KG1 (cell line): ENCODE measurements at regions not wholly inside any gene's neighbourhood (a gene's known extent, or its start where the extent isn't known, plus 50 kb on each side); places are given as distances from the start of the nearest gene placed in this dataset.

Source experiments
- DNase-seq: peaks from one replicate; lab custom pipeline; 2025; lab: John Stamatoyannopoulos, UW

DNA sequence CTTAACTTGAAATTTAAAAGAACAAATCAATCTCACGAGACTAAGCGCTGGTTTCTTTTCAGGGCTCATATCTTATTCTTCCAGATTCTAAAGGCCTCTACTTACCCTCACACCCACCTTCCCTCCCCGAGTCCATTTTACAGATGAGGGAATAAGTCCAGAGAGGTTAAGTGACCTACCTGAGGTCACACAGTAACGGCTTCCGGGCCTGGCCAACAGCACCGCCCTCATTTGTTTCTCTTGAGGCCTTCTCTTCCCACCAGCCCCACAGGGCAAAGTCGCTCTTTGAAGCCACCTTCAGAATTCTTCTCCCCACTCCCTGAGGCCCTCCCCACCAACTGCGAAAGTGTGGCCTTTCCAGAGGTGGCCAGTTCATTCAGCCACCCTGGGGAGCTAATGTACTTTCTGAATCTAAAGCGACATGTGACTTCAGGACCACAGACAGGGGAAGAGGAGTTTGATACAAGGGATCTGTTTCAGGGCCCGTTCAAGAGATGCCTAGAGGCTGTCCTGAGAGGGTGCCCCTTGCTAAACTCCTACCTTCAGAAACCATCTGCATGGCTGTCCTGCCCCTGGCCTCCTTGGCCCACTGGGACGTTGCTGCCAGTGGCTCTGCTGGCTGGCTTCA, 275.3 kb downstream of the HAUS1 start:
- DNase-seq: no peak

DNA sequence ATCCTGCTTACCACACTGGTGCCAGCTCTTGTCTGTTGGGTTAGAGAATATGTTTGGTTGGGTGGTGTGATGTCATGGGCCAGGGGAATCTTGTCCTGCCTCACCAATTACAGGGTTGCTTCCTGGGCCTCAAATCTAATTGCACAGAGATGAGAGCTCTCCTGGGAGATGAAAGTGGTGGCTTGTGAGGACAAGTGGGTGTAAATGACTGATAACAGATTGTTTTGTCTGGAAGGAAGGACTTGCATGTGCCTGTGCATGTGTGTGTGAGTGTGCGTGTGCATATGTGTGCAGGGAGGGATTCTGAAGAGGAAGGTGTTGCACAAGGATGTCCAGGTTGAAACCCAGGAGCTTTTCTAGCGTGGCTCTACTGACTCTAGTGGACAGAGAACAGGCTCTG, 271.9 kb downstream of the LOXHD1 start:
- no peak for DNase-seq

DNA sequence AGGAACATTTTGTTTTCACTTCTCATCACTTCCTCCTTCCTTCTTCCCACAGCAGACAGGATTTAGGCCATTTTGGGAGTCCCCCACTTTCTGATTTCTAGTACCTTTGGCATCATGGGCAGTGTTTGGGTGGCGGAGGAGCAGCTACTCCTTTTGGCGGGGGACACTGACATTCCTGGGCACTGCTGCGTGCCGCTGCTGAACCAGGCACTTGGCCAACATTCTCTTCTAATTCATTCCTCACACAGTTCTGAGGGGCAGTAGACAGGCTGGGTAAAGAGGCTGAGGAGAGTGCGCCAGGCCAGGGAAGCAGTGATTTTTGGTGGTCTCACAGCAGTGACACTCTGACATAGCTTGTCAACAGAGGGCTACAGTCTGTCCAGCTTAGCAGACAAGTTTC, 270.2 kb downstream of the LOXHD1 start:
- DNase-seq: no peak

DNA sequence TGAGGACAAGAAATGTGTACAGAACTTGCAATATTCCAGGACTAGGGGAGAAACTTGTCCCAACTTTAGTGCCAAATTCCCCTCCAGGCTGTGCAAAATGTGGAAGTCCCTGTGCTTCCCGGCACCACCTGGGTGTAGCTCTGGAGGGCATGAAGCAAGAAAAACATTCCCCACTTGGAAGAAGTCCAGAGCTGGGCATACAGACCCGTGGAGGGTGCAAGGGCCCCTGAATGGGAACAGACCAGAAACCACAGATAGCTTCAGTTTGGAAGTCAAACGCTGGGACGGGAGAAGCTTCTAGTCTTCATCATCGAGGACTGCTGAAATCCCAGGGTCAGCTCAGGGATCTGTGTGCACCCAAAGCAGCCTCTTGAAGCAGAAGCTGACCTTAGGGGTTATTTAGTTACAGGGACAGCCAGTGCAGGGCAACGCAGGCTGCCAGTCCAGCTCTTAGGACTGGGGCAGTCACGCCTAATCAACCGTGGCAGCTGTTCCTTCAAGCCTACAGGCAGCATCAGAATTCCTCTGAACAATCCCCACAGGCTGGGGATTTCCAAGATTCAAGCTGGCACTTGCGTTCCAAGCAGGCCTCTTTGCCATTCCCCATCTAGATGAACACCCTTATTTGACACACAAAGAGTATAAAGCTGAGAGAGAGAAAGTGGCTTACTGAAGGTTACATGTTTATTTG, 269.4 kb downstream of the LOXHD1 start:
- DNase-seq: no peak

- DNase-seq: no peak
Measured at GRCh38 chr18:46388286-46388685, 268.7 kb downstream of the LOXHD1 start.

GRCh38 chr18:46392576-46392975, 264.4 kb downstream of the LOXHD1 start:
- DNase-seq: no peak

DNA sequence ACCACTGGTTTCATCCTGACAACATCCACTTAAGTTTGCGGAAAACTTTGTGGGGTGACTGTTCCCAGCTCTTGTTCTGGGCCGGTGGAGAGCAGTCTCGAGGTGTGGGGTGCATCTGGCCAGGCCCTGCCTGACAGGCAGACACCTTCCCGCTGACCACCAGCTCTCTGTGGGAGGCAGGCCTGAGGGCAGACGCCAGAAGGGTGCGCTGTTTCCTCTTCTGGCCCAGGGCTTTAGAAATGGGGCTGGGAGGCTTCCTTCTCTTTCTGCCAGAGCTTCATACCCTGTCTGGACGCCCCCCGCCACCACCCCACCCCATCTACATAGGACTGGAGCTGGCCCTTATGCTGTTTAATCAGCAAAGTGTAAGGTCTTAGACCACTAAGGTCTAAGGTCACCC, 263.8 kb downstream of the LOXHD1 start:
- no peak for DNase-seq

DNA sequence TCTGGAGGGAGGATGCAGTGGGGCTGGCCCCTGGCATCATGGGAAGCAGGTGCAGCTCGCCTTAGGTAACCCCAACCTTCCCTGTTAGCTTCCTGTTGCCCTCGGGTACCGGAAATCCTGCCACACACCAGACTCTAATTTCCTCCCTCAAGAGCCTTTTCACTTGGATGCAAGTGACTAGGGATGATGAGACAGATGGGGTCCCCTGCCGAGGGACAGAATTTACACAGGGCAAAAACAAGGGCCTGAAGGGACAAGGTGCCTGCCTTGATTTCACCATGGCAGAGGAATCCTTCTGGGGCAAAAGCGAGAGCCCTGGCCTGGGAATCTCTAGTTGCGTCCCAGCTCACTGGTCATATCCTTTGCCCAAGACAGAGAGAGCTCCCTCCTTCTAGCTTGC, 263.1 kb downstream of the LOXHD1 start:
- no peak for DNase-seq

DNA sequence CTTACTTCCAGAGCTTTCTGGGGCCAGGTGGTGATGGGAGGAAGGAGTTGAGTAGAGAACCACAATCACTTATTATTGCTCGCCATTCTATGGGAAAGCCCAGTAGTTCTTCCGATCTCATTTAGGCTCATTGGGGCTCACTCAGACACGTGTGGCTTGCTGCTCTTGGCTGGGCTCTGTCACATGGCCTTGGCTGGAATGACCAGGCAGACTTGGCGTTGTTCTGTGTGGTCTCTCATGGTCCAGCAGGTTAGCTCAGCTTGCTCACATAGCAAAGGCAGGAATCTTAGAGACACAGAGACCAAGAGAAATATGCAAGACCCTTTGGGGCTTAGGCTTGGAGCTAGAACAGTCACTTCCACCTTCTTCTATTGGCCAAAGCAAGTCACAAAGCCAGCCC, 261.2 kb downstream of the LOXHD1 start:
- DNase-seq: no peak

DNA sequence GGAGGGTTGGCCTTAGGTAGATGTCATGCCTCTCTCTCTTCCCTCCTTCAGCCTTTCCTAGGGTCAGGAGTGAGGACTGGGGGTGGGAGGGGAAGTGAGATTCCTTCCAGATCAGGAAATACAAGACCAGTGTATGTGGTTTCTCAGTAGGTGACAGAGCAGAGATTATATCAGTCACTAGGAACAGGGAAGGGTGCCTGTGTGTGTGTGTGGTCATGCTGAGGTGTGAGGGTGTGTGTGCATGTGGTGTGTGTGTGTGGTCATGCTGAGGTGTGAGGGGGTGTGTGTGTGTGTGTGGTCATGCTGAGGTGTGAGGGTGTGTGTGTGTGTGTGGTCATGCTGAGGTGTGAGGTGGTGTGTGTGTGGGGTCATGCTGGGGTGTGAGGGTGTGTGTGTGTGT, 259.8 kb downstream of the LOXHD1 start:
- DNase-seq: no peak

GRCh38 chr18:46398005-46398404, 259.0 kb downstream of the LOXHD1 start:
- DNase-seq: no peak

- DNase-seq: no peak
Measured at GRCh38 chr18:46398625-46399024, 258.4 kb downstream of the LOXHD1 start.

- no peak for DNase-seq
Measured at GRCh38 chr18:46399303-46399702, 257.7 kb downstream of the LOXHD1 start.

- no peak for DNase-seq
Measured at GRCh38 chr18:46400449-46400848, 256.6 kb downstream of the LOXHD1 start.

DNA sequence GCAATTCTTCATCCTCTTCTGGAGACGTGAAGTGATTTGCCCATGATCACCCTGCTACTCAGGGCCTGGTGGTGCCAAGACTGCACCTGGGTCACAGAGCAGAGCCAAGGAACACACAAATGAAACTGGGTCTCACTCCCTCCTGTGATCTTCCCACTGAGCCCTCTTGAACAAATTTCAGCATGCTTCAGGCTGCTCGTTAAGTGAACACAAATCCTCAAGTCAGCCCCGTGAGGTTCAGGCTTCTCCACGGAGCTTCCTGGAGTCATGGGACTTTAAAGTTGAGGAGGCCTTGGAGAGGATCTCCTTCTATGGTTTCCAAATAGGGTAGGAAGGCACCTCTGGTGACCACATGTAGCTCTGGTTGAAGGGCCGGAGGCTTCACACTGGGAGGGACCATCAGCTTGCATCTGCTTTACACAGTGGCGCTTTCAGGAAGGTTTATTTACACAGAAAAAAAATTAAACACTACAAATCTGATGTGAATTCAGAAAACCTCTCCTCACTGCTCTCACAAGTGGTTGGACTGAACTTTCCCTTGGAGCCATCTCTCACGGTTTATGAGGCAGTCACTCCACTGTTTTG, 255.4 kb downstream of the LOXHD1 start:
- no peak for DNase-seq

- DNase-seq: no peak
Measured at GRCh38 chr18:46402396-46402795, 254.6 kb downstream of the LOXHD1 start.

- DNase-seq: no peak
Measured at GRCh38 chr18:46402945-46403344, 254.1 kb downstream of the LOXHD1 start.

GRCh38 chr18:46405832-46406538, 251.0 kb downstream of the LOXHD1 start:
- DNase-seq: no peak

- no peak for DNase-seq
Measured at GRCh38 chr18:46406539-46406932, 250.5 kb downstream of the LOXHD1 start.

GRCh38 chr18:46407486-46408166, 249.4 kb downstream of the LOXHD1 start:
- DNase-seq: no peak

GRCh38 chr18:46408334-46408987, 248.6 kb downstream of the LOXHD1 start:
- no peak for DNase-seq
